Brain microvascular endothelial cell (primary cell): ENCODE measurements at regions not wholly inside any gene's neighbourhood (a gene's known extent, or its start where the extent isn't known, plus 50 kb on each side); places are given as distances from the start of the nearest gene placed in this dataset.

Experiments used
- DNase-seq: peaks from one replicate; pipeline ENCODE4 v3.0.0-alpha.2; 2020
- H3K27ac ChIP-seq: fragments of 250-450 bp; sonication (Bioruptor Pico); 2 replicates; pipeline ENCODE4 v1.5.1; 2020; ENCODE audit warnings: mild to moderate bottlenecking, moderate library complexity
- H3K27me3 ChIP-seq: fragments of 250-450 bp; sonication (Bioruptor Pico); replicated peaks from 2 replicates; pipeline ENCODE4 v1.5.1; 2020; ENCODE audit warnings: mild to moderate bottlenecking
- H3K36me3 ChIP-seq: fragments of 250-450 bp; sonication (Bioruptor Pico); replicated peaks from 2 replicates; pipeline ENCODE4 v1.5.1; 2020; ENCODE audit warnings: mild to moderate bottlenecking
- H3K4me3 ChIP-seq: 2 replicates; pipeline ENCODE4 v1.5.1; 2011; ENCODE audit warnings: low read depth, mild to moderate bottlenecking, control low read depth, low read length, moderate library complexity
- CTCF ChIP-seq: IDR thresholded peaks from 2 replicates; pipeline ENCODE4 v1.5.1; 2011; ENCODE audit warnings: low read depth, mild to moderate bottlenecking, moderate library complexity, low read length, control low read depth, inconsistent platforms; ENCODE audit errors: missing control alignments
- in situ Hi-C: cut with HindIII; loops from 2 replicates; pipeline ENCODE4 v1.10.0; 2017; ENCODE audit warnings: low sequenced_read_pairs, low pct_ligation_motif_present

DNA sequence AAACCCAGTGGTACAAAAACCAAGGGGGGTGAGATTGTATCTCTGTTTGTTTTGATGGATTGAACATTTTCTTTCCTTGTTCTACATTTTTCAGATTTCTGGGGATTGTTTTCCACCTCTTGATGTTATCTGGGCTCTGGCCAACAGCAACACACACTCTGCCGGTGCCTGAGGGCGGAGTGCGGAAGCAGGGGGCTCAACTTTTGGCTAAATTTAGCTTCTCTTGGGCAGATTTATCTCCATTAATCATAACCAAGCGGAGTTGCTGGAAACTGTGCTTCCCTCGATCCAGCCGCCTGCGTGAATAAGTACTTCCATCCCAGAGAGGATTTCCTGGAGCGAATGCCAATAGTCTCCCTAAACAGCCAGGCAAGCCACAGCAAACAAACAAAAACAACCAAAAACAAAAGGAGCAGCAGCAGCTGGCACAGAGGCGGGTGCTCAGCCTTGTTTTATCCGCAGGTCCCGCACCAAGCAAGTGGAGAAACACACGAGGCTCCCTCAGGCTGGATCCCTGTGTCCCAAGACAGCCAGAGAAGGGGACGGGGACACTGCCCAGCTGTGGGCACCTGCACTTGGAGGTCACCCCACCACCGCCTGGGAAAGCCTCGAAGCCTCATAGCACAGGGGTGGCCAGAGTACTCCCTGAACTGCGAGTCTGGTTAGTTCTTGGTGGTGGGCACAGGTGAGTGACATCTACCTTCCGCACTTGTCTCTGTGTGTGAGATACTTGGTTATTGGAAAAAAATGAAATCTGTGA lies 143.4 kb downstream of the NDUFA10 start:
- in situ Hi-C loops, result no loop called here
- Histone ChIP-seq H3K36me3 (no peaks in the 10 kb centered on the region), H3K27ac (no peak overlapping the region), H3K27me3 (no peaks in the 10 kb centered on the region), H3K4me3 (no peak overlapping the region)
- TF ChIP-seq CTCF, result no peak
- DNase-seq, result peak; percentile 33

DNA sequence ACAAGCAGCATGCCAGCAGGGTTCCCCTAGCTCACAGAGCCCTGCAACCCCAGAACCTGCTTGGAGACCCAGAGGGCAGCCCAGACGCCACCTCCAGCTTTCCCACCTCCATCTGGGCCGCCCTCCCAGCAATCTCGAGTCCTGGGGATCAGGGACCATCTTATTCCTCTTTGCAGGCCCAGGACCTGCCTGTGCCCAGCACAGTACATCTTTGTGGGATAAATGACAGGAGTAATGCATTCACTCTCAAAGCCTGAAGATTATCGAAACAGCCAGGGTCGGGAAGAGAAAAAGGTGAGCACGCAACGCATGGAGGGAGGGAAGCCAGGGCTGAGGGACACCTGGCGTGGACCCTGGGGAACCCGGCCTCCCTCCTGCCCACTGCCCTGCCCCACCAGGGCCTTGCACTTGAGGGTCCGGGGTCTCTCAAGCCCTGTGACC lies 144.1 kb downstream of the NDUFA10 start:
- H3K27ac ChIP-seq, result no peak overlapping the region
- in situ Hi-C loops, result no loop called here
- no peak for TF ChIP-seq CTCF
- no peaks in the 10 kb centered on the region for H3K27me3 ChIP-seq
- DNase-seq, result no peak
- H3K4me3 ChIP-seq, result no peak overlapping the region
- H3K36me3 ChIP-seq, result no peaks in the 10 kb centered on the region

DNA sequence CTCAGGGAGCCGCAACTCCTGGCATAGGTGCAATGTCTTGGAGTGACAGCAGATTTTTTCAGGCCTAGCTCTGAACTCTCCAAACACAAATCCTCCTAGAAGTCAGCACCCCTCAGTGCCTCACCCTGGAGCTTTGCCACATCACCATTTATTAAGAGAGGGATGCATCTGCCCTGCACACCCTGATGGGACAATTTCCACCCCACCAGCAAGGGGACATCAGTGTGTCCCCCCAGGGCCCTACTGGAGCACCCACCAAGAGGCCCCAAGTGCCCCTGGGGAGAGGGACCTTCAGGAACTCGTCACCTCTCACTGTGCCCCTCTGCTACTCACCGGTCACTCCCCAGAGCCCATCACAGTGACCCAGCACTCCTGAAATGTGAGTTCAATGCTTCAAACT lies 144.7 kb downstream of the NDUFA10 start:
- DNase-seq, result no peak
- Histone ChIP-seq H3K36me3 (no peaks in the 10 kb centered on the region), H3K27ac (no peak overlapping the region), H3K4me3 (no peak overlapping the region), H3K27me3 (no peaks in the 10 kb centered on the region)
- in situ Hi-C loops, result no loop called here
- no peak for TF ChIP-seq CTCF

GRCh38 chr2:239879423-239880084 lies 145.6 kb downstream of the NDUFA10 start:
- Histone ChIP-seq H3K27me3 (no peaks in the 10 kb centered on the region), H3K36me3 (no peaks in the 10 kb centered on the region), H3K27ac (no peak overlapping the region), H3K4me3 (no peak overlapping the region)
- TF ChIP-seq CTCF, result no peak
- in situ Hi-C loops, result no loop called here
- no peak for DNase-seq

- DNase-seq, result no peak
Observed at GRCh38 chr2:239878686-239879085, 146.5 kb downstream of the NDUFA10 start.

More at GRCh38 chr2:239878686-239879085, 146.5 kb downstream of the NDUFA10 start:
- no peaks in the 10 kb centered on the region for H3K27me3 ChIP-seq
- in situ Hi-C loops, result no loop called here
- H3K36me3 ChIP-seq, result no peaks in the 10 kb centered on the region
- H3K27ac ChIP-seq, result no peak overlapping the region
- TF ChIP-seq CTCF, result no peak
- H3K4me3 ChIP-seq, result no peak overlapping the region
